ENCODE measurements at regions not wholly inside any gene's neighbourhood (a gene's known extent, or its start where the extent isn't known, plus 50 kb on each side); places are given as distances from the start of the nearest gene placed in this dataset.

GRCh38 chr11:130813638-130814037, 102.6 kb downstream of the SNX19 start:
- DNase-seq (ENCODE audit: low read depth, low spot score): no peak
- intact Hi-C loops (cut with micrococcal nuclease; ENCODE audit: unreplicated experiment): no loop called here
- ATAC-seq: no peak
- no peak overlapping the region for H3K27ac ChIP-seq (ENCODE audit: low read length)
- H3K9me3 ChIP-seq (ENCODE audit: control insufficient read depth, insufficient read depth, low read depth, low read length): no peaks in the 10 kb centered on the region
- H3K4me1 ChIP-seq (ENCODE audit: control insufficient read depth, insufficient read depth, low read length): no peaks in the 10 kb centered on the region
- no peaks in the 10 kb centered on the region for H3K36me3 ChIP-seq (ENCODE audit: control insufficient read depth, insufficient read depth, low read length)
- TF ChIP-seq CTCF (IDR thresholded peaks at IDR 0.05) (no peak), REST (IDR thresholded peaks at IDR 0.05; ENCODE audit: insufficient read depth in 1 of 2, low read depth in 2 of 2, low read length in 1 of 2) (no peak), TCF7L2 (IDR thresholded peaks at IDR 0.05; ENCODE audit: low read depth, low read length) (no peak), SIN3A (IDR thresholded peaks at IDR 0.05; ENCODE audit: borderline replicate concordance, insufficient read depth, low read depth, low read length) (no peak), POLR2AphosphoS5 (IDR thresholded peaks at IDR 0.05; ENCODE audit: low read depth, low read length) (no peak)
- no peaks in the 10 kb centered on the region for H3K27me3 ChIP-seq (ENCODE audit: control insufficient read depth, insufficient read depth, low read length)
- no peak overlapping the region for H3K4me3 ChIP-seq (ENCODE audit: low read depth in 2 of 2, low read length in 2 of 2)
- in situ Hi-C loops (cut with HindIII; ENCODE audit: low pct_unique_long_range_greater_than_20kb, low sequenced_read_pairs): no loop called here
- no TSS peak for BruUV-seq (replicated peaks)
- CTCF ChIA-PET: no interaction called here
- POLR2A ChIA-PET: no interaction called here

- H3K9me3 ChIP-seq (ENCODE audit: control insufficient read depth, insufficient read depth, low read depth, low read length): no peaks in the 10 kb centered on the region
- ChIA-PET CTCF (no interaction called here), POLR2A (no interaction called here)
Observed at GRCh38 chr11:130814440-130815096, 101.7 kb downstream of the SNX19 start.

More at GRCh38 chr11:130814440-130815096, 101.7 kb downstream of the SNX19 start:
- no peak for DNase-seq (ENCODE audit: low read depth, low spot score)
- H3K4me3 ChIP-seq (ENCODE audit: low read depth in 2 of 2, low read length in 2 of 2): no peak overlapping the region
- BruUV-seq (replicated peaks): no TSS peak
- in situ Hi-C loops (cut with HindIII; ENCODE audit: low pct_unique_long_range_greater_than_20kb, low sequenced_read_pairs) (no loop called here), intact Hi-C loops (cut with micrococcal nuclease; ENCODE audit: unreplicated experiment) (no loop called here)
- no peak overlapping the region; the same call in 1 of the 2 replicates for H3K27ac ChIP-seq (ENCODE audit: low read length)
- H3K27me3 ChIP-seq (ENCODE audit: control insufficient read depth, insufficient read depth, low read length): no peaks in the 10 kb centered on the region
- ATAC-seq: no peak
- no peak for TF ChIP-seq REST (IDR thresholded peaks at IDR 0.05; ENCODE audit: insufficient read depth in 1 of 2, low read depth in 2 of 2, low read length in 1 of 2)
- H3K4me1 ChIP-seq (ENCODE audit: control insufficient read depth, insufficient read depth, low read length): no peaks in the 10 kb centered on the region
- H3K36me3 ChIP-seq (ENCODE audit: control insufficient read depth, insufficient read depth, low read length): no peaks in the 10 kb centered on the region

All from Panc1 (cell line).